IMR-90 (cell line): ENCODE measurements at regions not wholly inside any gene's neighbourhood (a gene's known extent, or its start where the extent isn't known, plus 50 kb on each side); places are given as distances from the start of the nearest gene placed in this dataset.

Experiments
- ATAC-seq: fragments of 200-7000 bp; cut with Tn5 transposase; 2 replicates; pipeline ENCODE4 v1.9.1; 2020; ENCODE audit warnings: low read depth, mild to moderate bottlenecking, moderate library complexity
- BruUV-seq: library from RNA; stranded (reverse); fragments of 400-500 nt; replicated peaks from 2 replicates; lab custom pipeline; 2021; lab: Mats Ljungman, UMichigan
- CTCF ChIA-PET: fragments of 300-600 bp; formaldehyde crosslinking; extraction: SDS; loops from one replicate; lab custom pipeline; 2021; ENCODE audit warnings: antibody characterized with exemption; lab: Yijun Ruan, JAX
- POLR2A ChIA-PET: fragments of 300-600 bp; sonication (Branson Sonifier 250); formaldehyde crosslinking; loops from one replicate; lab custom pipeline; 2022; ENCODE audit warnings: antibody characterized with exemption; ENCODE audit not compliant: unreplicated experiment; lab: Charles Lee
- DNase-seq: peaks from one replicate; pipeline ENCODE4 v3.0.0; 2013
- H2AFZ ChIP-seq: replicated peaks from 2 replicates; pipeline ENCODE3; 2013; ENCODE audit warnings: low read length, mild to moderate bottlenecking; ENCODE audit not compliant: poor library complexity
- H2AK5ac ChIP-seq: 2 replicates; pipeline ENCODE4 v1.6.1; 2013; ENCODE audit warnings: low read depth, low read length, inconsistent platforms
- H2AK9ac ChIP-seq: replicated peaks from 2 replicates; pipeline ENCODE3; 2013; ENCODE audit warnings: mild to moderate bottlenecking, low read depth, low read length, moderate library complexity; ENCODE audit not compliant: poor library complexity
- H2BK120ac ChIP-seq: 2 replicates; pipeline ENCODE4 v1.6.1; 2013; ENCODE audit warnings: low read depth, low read length, inconsistent platforms
- H2BK15ac ChIP-seq: 3 replicates; pipeline ENCODE4 v1.6.1; 2013; ENCODE audit warnings: low read depth, low read length, inconsistent platforms
- H2BK20ac ChIP-seq: 2 replicates; pipeline ENCODE4 v1.6.1; 2013; ENCODE audit warnings: low read depth, mild to moderate bottlenecking, inconsistent platforms, low read length, moderate library complexity
- H2BK5ac ChIP-seq: 2 replicates; pipeline ENCODE4 v1.6.1; 2013; ENCODE audit warnings: mild to moderate bottlenecking, low read depth, low read length, inconsistent platforms; ENCODE audit not compliant: poor library complexity, severe bottlenecking
- H3K14ac ChIP-seq: replicated peaks from 2 replicates; pipeline ENCODE4 v1.6.1; 2013; ENCODE audit warnings: low read depth, low read length, inconsistent platforms
- H3K18ac ChIP-seq: 2 replicates; pipeline ENCODE4 v1.6.1; 2013; ENCODE audit warnings: low read depth, low read length, control low read depth
- H3K23ac ChIP-seq: 2 replicates; pipeline ENCODE4 v1.6.1; 2013; ENCODE audit warnings: low read depth, low read length, inconsistent platforms
- H3K27ac ChIP-seq: 2 replicates; pipeline ENCODE4 v1.5.1; 2013; ENCODE audit warnings: mild to moderate bottlenecking, control low read depth, low read length; ENCODE audit not compliant: insufficient read depth
- H3K27me3 ChIP-seq: 2 replicates; pipeline ENCODE4 v1.6.1; 2013; ENCODE audit warnings: low read length; ENCODE audit not compliant: control insufficient read depth, insufficient read depth
- H3K36me3 ChIP-seq: 2 replicates; pipeline ENCODE4 v1.6.1; 2013; ENCODE audit warnings: low read length, mixed read lengths; ENCODE audit not compliant: control insufficient read depth, insufficient read depth
- H3K4ac ChIP-seq: 2 replicates; pipeline ENCODE4 v1.6.1; 2013; ENCODE audit warnings: low read depth, low read length, inconsistent platforms
- H3K4me1 ChIP-seq: 2 replicates; pipeline ENCODE4 v1.6.1; 2013; ENCODE audit warnings: low read length, mixed read lengths; ENCODE audit not compliant: control insufficient read depth, insufficient read depth
- H3K4me2 ChIP-seq: 2 replicates; pipeline ENCODE4 v1.6.1; 2013; ENCODE audit warnings: low read depth, mild to moderate bottlenecking, control low read depth, low read length, moderate library complexity
- H3K4me3 ChIP-seq: 2 replicates; pipeline ENCODE4 v1.5.1; 2013; ENCODE audit warnings: low read depth, mild to moderate bottlenecking, control low read depth, low read length, moderate library complexity; ENCODE audit not compliant: insufficient read depth
- H3K56ac ChIP-seq: 2 replicates; pipeline ENCODE4 v1.6.1; 2013; ENCODE audit warnings: low read length, inconsistent platforms; ENCODE audit not compliant: insufficient read depth; ENCODE audit errors: extremely low read depth
- H3K79me1 ChIP-seq, 2 experiments: 2 replicates each; pipeline ENCODE4 v1.6.1; 2013; ENCODE audit warnings: low read length in 2 of 2, inconsistent platforms in 1 of 2, low read depth in 1 of 2
- H3K9ac ChIP-seq: 2 replicates; pipeline ENCODE4 v1.6.1; 2013; ENCODE audit warnings: low read depth, low read length, control low read depth
- H3K9me1 ChIP-seq: 2 replicates; pipeline ENCODE4 v1.6.1; 2013; ENCODE audit warnings: low read length, inconsistent platforms; ENCODE audit not compliant: insufficient read depth
- H3K9me3 ChIP-seq: 2 replicates; pipeline ENCODE4 v1.6.1; 2013; ENCODE audit warnings: low read length; ENCODE audit not compliant: control insufficient read depth, insufficient read depth
- H4K20me1 ChIP-seq: 2 replicates; pipeline ENCODE4 v1.6.1; 2013; ENCODE audit warnings: low read length, inconsistent platforms; ENCODE audit not compliant: insufficient read depth
- H4K5ac ChIP-seq: 2 replicates; pipeline ENCODE4 v1.6.1; 2013; ENCODE audit warnings: mild to moderate bottlenecking, low read depth, low read length, control low read depth
- H4K8ac ChIP-seq, 2 experiments: 2 replicates each; pipeline ENCODE4 v1.6.1; 2013; ENCODE audit warnings: low read depth in 2 of 2, low read length in 2 of 2, control low read depth in 1 of 2, inconsistent platforms in 1 of 2
- H4K91ac ChIP-seq: 2 replicates; pipeline ENCODE4 v1.6.1; 2013; ENCODE audit warnings: low read depth, low read length, inconsistent platforms; ENCODE audit not compliant: insufficient read depth
- BHLHE40 ChIP-seq: fragments of 150-350 bp; IDR thresholded peaks from 2 replicates; pipeline ENCODE4 v1.6.1; 2016; ENCODE audit warnings: mild to moderate bottlenecking, low read depth, low read length
- CEBPB ChIP-seq: IDR thresholded peaks from 2 replicates; pipeline ENCODE4 v1.6.1; 2012; ENCODE audit warnings: low read depth, low read length, improper control_type of control experiment
- CHD1 ChIP-seq: IDR thresholded peaks from 2 replicates; pipeline ENCODE4 v1.6.1; 2012; ENCODE audit warnings: low read depth, low read length, improper control_type of control experiment
- FOS ChIP-seq: fragments of 150-350 bp; IDR thresholded peaks from 2 replicates; pipeline ENCODE4 v1.6.1; 2016; ENCODE audit warnings: low read depth, low read length
- MAFK ChIP-seq: IDR thresholded peaks from 2 replicates; pipeline ENCODE4 v1.6.1; 2012; ENCODE audit warnings: low read depth, low read length, improper control_type of control experiment
- MAZ ChIP-seq: IDR thresholded peaks from 2 replicates; pipeline ENCODE4 v1.6.1; 2012; ENCODE audit warnings: low read depth, mild to moderate bottlenecking, low read length, improper control_type of control experiment, moderate library complexity, borderline replicate concordance
- MXI1 ChIP-seq: IDR thresholded peaks from 2 replicates; pipeline ENCODE4 v1.6.1; 2012; ENCODE audit warnings: low read depth, mild to moderate bottlenecking, low read length, moderate library complexity, borderline replicate concordance
- NFE2L2 ChIP-seq: fragments of 150-350 bp; IDR thresholded peaks from 2 replicates; pipeline ENCODE4 v1.6.1; 2016; ENCODE audit warnings: low read depth, mild to moderate bottlenecking, low read length
- POLR2A ChIP-seq: IDR thresholded peaks from 2 replicates; pipeline ENCODE4 v1.6.1; 2012; ENCODE audit warnings: mild to moderate bottlenecking, low read depth, low read length
- RAD21 ChIP-seq: IDR thresholded peaks from 2 replicates; pipeline ENCODE4 v1.6.1; 2012; ENCODE audit warnings: low read length, improper control_type of control experiment
- RCOR1 ChIP-seq: IDR thresholded peaks from 2 replicates; pipeline ENCODE4 v1.6.1; 2012; ENCODE audit warnings: mild to moderate bottlenecking, low read length, improper control_type of control experiment; ENCODE audit not compliant: insufficient replicate concordance
- RFX5 ChIP-seq: IDR thresholded peaks from 2 replicates; pipeline ENCODE4 v1.8.0; 2012; ENCODE audit warnings: low read depth, mild to moderate bottlenecking, low read length, moderate library complexity
- SMC3 ChIP-seq: fragments of 150-350 bp; IDR thresholded peaks from 2 replicates; pipeline ENCODE4 v1.6.1; 2016; ENCODE audit warnings: low read depth, mild to moderate bottlenecking, antibody characterized with exemption, low read length, moderate library complexity
- WGBS, 2 experiments: methylation state at CpG; one replicate each; pipeline versions ENCODE4 v1.1.5 to v1.1.7; 2013; ENCODE audit warnings: missing lambda C conversion rate in 2 of 2; ENCODE audit not compliant: insufficient read length in 1 of 2; ENCODE audit errors: extremely low coverage in 2 of 2; 5-methylcytosine and 5-hydroxymethylcytosine counted together
- dilution Hi-C: fragments of 300-500 bp; cut with HindIII; formaldehyde crosslinking; loops from one replicate; pipeline ENCODE4 v1.14.3; 2018; ENCODE audit warnings: low sequenced_read_pairs; ENCODE audit not compliant: unreplicated experiment
- in situ Hi-C: fragments of 300-500 bp; cut with MboI; formaldehyde crosslinking; loops from 3 replicates; pipeline ENCODE4 v1.14.3; 2019; ENCODE audit warnings: low sequenced_read_pairs, inconsistent platforms, mixed read lengths
- intact Hi-C: fragments of 100-400 bp; cut with micrococcal nuclease; formaldehyde crosslinking; loops from 2 replicates; pipeline ENCODE4 v1.10.0; 2022
- TF ChIP-seq, protein P1 (sequence below): fragments of 150-350 bp; IDR thresholded peaks from 2 replicates; pipeline ENCODE4 v1.6.1; 2016; ENCODE audit warnings: low read depth, mild to moderate bottlenecking, low read length, moderate library complexity, borderline replicate concordance
- TF ChIP-seq, protein P2 (sequence below): fragments of 150-350 bp; IDR thresholded peaks from 2 replicates; pipeline ENCODE4 v1.6.1; 2017; ENCODE audit warnings: mild to moderate bottlenecking, antibody characterized with exemption, low read length, low read depth
- TF ChIP-seq, protein P3 (sequence below): conservative IDR thresholded peaks from 2 replicates; pipeline ENCODE4 v1.5.1; 2012; ENCODE audit warnings: mild to moderate bottlenecking, low read depth, low read length, improper control_type of control experiment

DNA sequence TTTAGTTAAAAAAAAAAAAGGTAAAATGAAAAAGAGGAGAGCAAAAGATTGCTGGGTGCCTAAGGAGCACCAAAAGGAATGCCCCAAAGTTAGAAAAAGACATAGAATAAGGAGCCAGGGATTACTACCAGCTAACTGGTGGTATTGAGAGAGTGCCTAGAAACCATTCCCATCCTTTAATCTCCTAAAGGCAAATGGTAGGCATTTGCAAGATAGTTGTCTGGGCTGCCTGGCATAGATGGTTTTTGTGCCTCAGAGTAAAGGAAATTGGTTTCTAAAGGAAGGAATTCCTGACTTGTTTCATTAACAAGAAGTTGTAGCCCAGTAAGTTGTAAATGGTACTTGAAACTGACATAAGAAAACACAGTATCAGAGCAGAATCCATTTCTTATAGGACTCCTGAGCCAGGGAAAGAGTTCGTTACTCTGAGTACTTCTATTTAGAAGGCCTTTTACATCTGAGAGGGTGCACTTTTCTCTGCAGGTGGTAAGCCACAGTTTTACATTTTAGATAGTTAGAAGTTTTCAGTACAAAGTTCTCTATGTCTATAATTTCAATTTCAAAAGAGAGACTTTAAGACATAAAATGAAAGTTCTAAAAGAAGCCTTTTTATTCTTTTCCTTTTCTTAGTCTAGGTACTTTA, 92.6 kb downstream of the OLFM4 start:
- CTCF ChIA-PET = no interaction called here
- WGBS, 2 experiments = no CpG with 5 or more reads among the region's 1 CpG

More for the DNA sequence above, 92.6 kb downstream of the OLFM4 start:
- POLR2A ChIA-PET = no interaction called here
- Histone ChIP-seq H2AK9ac (no peak overlapping the region), H3K23ac (no peak overlapping the region), H3K36me3 (no peaks in the 10 kb centered on the region), H3K27me3 (no peaks in the 10 kb centered on the region), H3K27ac (no peak overlapping the region), H3K4me3 (no peak overlapping the region), H3K4ac (no peak overlapping the region), H2BK120ac (no peak overlapping the region), H2BK5ac (no peak overlapping the region), H3K14ac (no peak overlapping the region), H3K4me2 (no peak overlapping the region), H3K9me3 (peaks cover 4% of the 10 kb centered on the region), H3K79me1 (no peaks in the 10 kb centered on the region), H2BK15ac (no peak overlapping the region), H3K4me1 (no peaks in the 10 kb centered on the region), H4K91ac (no peak overlapping the region), H2AFZ (no peak overlapping the region), H3K9ac (no peak overlapping the region), H3K56ac (no peak overlapping the region), H4K5ac (no peak overlapping the region), H4K20me1 (no peaks in the 10 kb centered on the region), H3K18ac (no peak overlapping the region), H4K8ac (no peak overlapping the region), H2BK20ac (no peak overlapping the region), H2AK5ac (no peak overlapping the region), H3K9me1 (no peaks in the 10 kb centered on the region)
- dilution Hi-C loops (no loop called here), intact Hi-C loops (no loop called here), in situ Hi-C loops (no loop called here)
- ATAC-seq = no peak
- DNase-seq = no peak
- no TSS peak for BruUV-seq
- TF ChIP-seq RFX5 = no peak
- TF ChIP-seq MAZ = no peak
- TF ChIP-seq FOS = no peak
- TF ChIP-seq, protein P1, sequence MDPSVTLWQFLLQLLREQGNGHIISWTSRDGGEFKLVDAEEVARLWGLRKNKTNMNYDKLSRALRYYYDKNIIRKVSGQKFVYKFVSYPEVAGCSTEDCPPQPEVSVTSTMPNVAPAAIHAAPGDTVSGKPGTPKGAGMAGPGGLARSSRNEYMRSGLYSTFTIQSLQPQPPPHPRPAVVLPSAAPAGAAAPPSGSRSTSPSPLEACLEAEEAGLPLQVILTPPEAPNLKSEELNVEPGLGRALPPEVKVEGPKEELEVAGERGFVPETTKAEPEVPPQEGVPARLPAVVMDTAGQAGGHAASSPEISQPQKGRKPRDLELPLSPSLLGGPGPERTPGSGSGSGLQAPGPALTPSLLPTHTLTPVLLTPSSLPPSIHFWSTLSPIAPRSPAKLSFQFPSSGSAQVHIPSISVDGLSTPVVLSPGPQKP = no peak
- TF ChIP-seq POLR2A = no peak
- no peak for TF ChIP-seq RCOR1
- no peak for TF ChIP-seq MAFK
- no peak for TF ChIP-seq RAD21
- TF ChIP-seq, protein P2, sequence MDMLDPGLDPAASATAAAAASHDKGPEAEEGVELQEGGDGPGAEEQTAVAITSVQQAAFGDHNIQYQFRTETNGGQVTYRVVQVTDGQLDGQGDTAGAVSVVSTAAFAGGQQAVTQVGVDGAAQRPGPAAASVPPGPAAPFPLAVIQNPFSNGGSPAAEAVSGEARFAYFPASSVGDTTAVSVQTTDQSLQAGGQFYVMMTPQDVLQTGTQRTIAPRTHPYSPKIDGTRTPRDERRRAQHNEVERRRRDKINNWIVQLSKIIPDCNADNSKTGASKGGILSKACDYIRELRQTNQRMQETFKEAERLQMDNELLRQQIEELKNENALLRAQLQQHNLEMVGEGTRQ = no peak
- no peak for TF ChIP-seq CEBPB
- TF ChIP-seq SMC3 = no peak
- no peak for TF ChIP-seq MXI1
- TF ChIP-seq, protein P3, sequence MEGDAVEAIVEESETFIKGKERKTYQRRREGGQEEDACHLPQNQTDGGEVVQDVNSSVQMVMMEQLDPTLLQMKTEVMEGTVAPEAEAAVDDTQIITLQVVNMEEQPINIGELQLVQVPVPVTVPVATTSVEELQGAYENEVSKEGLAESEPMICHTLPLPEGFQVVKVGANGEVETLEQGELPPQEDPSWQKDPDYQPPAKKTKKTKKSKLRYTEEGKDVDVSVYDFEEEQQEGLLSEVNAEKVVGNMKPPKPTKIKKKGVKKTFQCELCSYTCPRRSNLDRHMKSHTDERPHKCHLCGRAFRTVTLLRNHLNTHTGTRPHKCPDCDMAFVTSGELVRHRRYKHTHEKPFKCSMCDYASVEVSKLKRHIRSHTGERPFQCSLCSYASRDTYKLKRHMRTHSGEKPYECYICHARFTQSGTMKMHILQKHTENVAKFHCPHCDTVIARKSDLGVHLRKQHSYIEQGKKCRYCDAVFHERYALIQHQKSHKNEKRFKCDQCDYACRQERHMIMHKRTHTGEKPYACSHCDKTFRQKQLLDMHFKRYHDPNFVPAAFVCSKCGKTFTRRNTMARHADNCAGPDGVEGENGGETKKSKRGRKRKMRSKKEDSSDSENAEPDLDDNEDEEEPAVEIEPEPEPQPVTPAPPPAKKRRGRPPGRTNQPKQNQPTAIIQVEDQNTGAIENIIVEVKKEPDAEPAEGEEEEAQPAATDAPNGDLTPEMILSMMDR = no peak
- TF ChIP-seq BHLHE40 = no peak
- TF ChIP-seq NFE2L2 = no peak
- no peak for TF ChIP-seq CHD1
